Smooth muscle cell of the brain vasculature (primary cell): ENCODE measurements at regions not wholly inside any gene's neighbourhood (a gene's known extent, or its start where the extent isn't known, plus 50 kb on each side); places are given as distances from the start of the nearest gene placed in this dataset.

Experiments
- DNase-seq: peaks from one replicate; pipeline ENCODE4 v3.0.0-alpha.2; 2012; ENCODE audit warnings: low read depth, low spot score

DNA sequence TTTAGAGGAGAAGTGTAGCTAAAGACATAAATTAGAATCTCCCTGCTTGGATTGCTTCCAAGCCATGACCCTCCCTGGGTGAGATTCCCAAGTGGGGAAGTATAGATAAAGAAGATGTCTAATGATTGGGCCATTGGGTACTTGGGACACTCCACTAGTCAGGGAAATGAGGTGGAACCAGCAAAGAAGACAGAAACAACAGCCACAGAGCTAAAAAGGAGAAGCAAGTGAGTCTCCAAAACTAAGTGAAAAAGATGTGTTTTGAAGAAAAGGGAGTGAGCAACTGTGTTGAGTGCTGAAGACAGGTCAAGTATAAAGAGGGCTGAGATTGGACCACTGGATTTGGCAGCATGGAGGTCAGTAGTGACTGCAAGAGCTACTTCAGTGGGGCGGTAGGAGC, 61.2 kb upstream of the FOXN2 start:
- no peak for DNase-seq

DNA sequence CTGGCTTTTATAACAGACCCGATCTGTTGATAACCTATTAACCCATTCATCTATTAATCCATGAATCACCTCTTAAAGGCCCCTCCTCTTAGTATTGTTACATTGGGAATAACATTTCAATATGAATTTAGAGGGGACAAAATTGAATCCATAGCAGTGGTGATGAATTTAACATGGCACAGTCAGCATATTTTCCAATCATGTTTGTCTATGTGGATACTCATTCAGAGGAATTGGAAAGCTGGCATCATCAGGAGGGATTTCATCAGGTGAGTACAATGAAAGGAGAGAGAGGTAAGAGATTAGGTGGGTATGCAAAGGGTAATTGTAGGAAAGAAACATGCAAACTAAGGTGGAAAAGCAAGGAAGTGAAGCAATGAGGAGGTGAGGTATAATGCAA, 59.6 kb upstream of the FOXN2 start:
- DNase-seq = no peak

DNA sequence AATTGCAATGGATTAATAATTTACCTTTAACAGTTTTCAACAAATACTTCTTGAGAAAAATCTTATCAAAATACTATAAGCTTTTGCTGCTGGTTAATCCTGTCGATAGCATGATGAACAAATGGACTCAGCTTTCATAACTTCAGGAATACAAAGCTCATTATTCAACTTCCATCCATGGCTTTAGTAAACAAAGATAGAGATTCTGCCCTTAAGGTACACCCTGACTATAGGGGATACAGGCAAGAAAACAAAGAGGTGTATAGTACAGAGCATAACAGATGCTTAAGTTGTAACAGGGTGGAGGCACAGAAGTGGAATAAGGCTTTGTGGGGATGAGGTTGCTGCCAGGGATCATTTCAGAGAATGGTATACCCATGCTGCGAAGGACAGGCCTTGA, 57.0 kb upstream of the FOXN2 start:
- no peak for DNase-seq

DNA sequence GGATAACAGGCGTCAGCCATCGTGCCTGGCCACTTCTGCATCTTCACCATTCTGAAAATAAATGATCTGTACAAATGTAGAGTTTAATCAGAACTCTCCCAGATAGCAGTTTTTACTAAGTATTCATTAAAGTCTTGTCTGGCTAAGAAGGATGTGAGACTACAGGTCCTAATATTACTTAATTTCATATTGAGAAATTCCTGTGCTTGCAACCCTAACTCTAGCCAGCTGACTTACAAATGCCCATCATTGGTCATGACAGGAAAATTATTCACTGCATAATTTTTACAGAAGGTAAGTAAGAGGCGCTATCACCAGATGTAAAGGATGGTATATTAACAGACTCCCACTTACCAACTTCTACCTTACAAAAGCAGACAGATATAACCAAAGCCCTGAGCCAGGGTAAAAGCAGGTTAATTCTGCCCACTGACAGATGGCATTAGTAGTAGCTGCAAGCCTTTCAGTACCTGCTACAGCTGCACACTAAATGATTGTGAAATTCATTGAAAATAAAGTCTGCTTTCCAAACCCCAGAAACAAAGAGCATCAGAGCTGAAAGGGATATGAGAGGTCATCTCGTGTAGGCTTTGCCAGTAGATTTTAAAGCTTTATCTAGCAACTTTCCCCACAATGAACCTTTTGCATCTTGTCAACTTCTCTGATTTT, 55.9 kb upstream of the FOXN2 start:
- no peak for DNase-seq

DNA sequence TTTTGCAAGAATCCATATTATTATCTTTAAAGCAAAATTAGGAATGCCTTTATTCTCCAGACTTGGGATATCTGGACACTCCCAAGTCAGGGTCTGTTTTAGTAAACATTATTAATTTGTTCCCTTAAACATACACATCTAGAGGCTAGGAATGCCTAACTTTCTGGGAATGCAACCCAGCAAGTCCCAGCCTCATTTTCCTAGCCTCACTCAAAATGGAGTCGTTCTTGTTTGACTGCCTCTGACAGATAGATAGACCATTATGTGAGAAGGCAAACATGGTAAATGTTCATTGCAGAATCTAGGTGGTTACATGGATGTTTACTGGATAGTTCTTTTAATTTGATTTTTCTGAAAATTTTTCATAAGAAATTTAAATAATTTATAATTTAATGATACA, 54.7 kb upstream of the FOXN2 start:
- no peak for DNase-seq

DNA sequence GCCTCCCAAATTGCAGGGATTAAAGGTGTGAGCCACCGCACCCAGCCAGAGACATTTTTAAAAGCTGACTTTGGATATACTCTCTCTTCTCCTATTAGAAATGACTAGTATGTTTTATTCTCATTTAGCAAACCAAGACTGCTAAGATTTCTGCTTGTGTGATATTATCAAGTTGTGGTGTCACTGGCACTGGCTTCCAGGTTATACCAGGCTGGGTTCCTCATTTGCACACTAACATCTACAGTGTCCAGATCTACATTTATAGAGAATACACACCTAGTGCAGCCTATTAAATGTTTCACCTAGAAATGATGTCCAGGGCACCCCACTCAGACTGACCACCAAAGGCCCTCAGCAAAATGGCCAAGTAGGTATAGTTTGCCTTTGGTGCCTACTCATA, 49.9 kb upstream of the FOXN2 start:
- DNase-seq = no peak
